HCT116 (cell line): ENCODE measurements at regions not wholly inside any gene's neighbourhood (a gene's known extent, or its start where the extent isn't known, plus 50 kb on each side); places are given as distances from the start of the nearest gene placed in this dataset.
"Not testable (repeated sequence)": the region's sequence is repeated elsewhere in the genome, so short reads cannot be mapped to it uniquely, and the experiment has no call there.

Experiments used
- ATAC-seq: fragments of 200-7000 bp; cut with Tn5 transposase; 2 replicates; pipeline ENCODE4 v1.9.1; 2020; ENCODE audit warnings: mild to moderate bottlenecking, moderate library complexity
- BruUV-seq: library from RNA; stranded (reverse); fragments of 400-500 nt; replicated peaks from 2 replicates; lab custom pipeline; 2021; lab: Mats Ljungman, UMichigan
- CTCF ChIA-PET: fragments of 300-600 bp; sonication (Branson Sonifier 250); formaldehyde crosslinking; loops from one replicate; lab custom pipeline; 2021; ENCODE audit warnings: antibody characterized with exemption; lab: Charles Lee
- POLR2A ChIA-PET: fragments of 300-600, 350-600 bp; sonication (Branson Sonifier 250); formaldehyde crosslinking; loops from one replicate; lab custom pipeline; 2021; ENCODE audit warnings: antibody characterized with exemption; lab: Charles Lee
- RAD21 ChIA-PET, 2 experiments: fragments of 300-600 bp; sonication (Branson Sonifier 250); formaldehyde crosslinking; loops; one replicate each; lab custom pipeline; 2023; ENCODE audit warnings: low total read pairs in 2 of 2; ENCODE audit not compliant: uncharacterized antibody in 2 of 2, unreplicated experiment in 2 of 2, low non-redundant PET in 1 of 2; lab: Charles Lee
- DNase-seq: peaks from one replicate; pipeline ENCODE4 v3.0.0-alpha.2; 2010; ENCODE audit warnings: low read depth, low spot score
- H2AFZ ChIP-seq: fragments of 200-600 bp; shearing (Covaris generic), sonication (generic); 2 replicates; pipeline ENCODE4 v1.6.1; 2017; ENCODE audit warnings: low read depth, mixed run types, mixed read lengths, antibody characterized with exemption, low read length; ENCODE audit not compliant: poor library complexity, severe bottlenecking
- H3K27ac ChIP-seq: 2 replicates; pipeline ENCODE4 v1.5.1; 2012; ENCODE audit warnings: low read depth, low read length
- H3K27me3 ChIP-seq: fragments of 200-600 bp; sonication (generic); 2 replicates; pipeline ENCODE4 v1.6.1; 2016; ENCODE audit warnings: mixed run types, low read length, mixed read lengths; ENCODE audit not compliant: insufficient read depth
- H3K36me3 ChIP-seq, 2 experiments: fragments of 200-500 bp in 1 of 2; fragments of 200-600 bp in 1 of 2; sonication (Bioruptor generic) in 1 of 2; sonication (generic) in 1 of 2; 2 replicates each; pipeline versions ENCODE4 v1.5.1 to v1.6.1; 2014 to 2016; ENCODE audit warnings: low read length in 2 of 2, inconsistent platforms in 1 of 2, mixed read lengths in 1 of 2, mixed run types in 1 of 2; ENCODE audit not compliant: insufficient read depth in 2 of 2, control insufficient read depth in 1 of 2
- H3K4me1 ChIP-seq, 2 experiments: fragments of 200-600 bp in 1 of 2; sonication (generic) in 1 of 2; 2 replicates each; pipeline versions ENCODE4 v1.5.1 to v1.6.1; 2012 to 2017; ENCODE audit warnings: low read length in 2 of 2, inconsistent platforms in 1 of 2, mild to moderate bottlenecking in 1 of 2, mixed read lengths in 1 of 2, mixed run types in 1 of 2, moderate library complexity in 1 of 2; ENCODE audit not compliant: insufficient read depth in 2 of 2, control insufficient read depth in 1 of 2
- H3K4me2 ChIP-seq: fragments of 200-600 bp; sonication (generic); 2 replicates; pipeline ENCODE4 v1.6.1; 2017; ENCODE audit warnings: mixed run types, low read length, mixed read lengths
- H3K4me3 ChIP-seq, 2 experiments: fragments of 200-600 bp in 1 of 2; sonication (generic) in 1 of 2; replicated peaks in 1 of 2; 2 replicates each; pipeline ENCODE4 v1.5.1; 2011 to 2016; ENCODE audit warnings: low read length in 2 of 2, control low read depth in 1 of 2, low read depth in 1 of 2, mild to moderate bottlenecking in 1 of 2, mixed read lengths in 1 of 2, mixed run types in 1 of 2
- H3K79me2 ChIP-seq: fragments of 200-600 bp; sonication (generic); 2 replicates; pipeline ENCODE4 v1.6.1; 2017; ENCODE audit warnings: mild to moderate bottlenecking, mixed run types, low read length, moderate library complexity, mixed read lengths; ENCODE audit not compliant: insufficient read depth
- H3K9ac ChIP-seq: fragments of 200-600 bp; sonication (generic); 2 replicates; pipeline ENCODE4 v1.6.1; 2016; ENCODE audit warnings: low read length, mixed read lengths
- H3K9me2 ChIP-seq: fragments of 200-600 bp; sonication (generic), shearing (Covaris generic); 2 replicates; pipeline ENCODE4 v1.6.1; 2017; ENCODE audit warnings: mixed run types, mild to moderate bottlenecking, moderate library complexity; ENCODE audit not compliant: insufficient read depth
- H3K9me3 ChIP-seq, 2 experiments: fragments of 200-500 bp in 1 of 2; fragments of 200-600 bp in 1 of 2; sonication (Bioruptor generic) in 1 of 2; sonication (generic) in 1 of 2; 2 replicates each; pipeline ENCODE4 v1.6.1; 2014 to 2017; ENCODE audit warnings: low read length in 2 of 2, mixed read lengths in 2 of 2, inconsistent platforms in 1 of 2, low read depth in 1 of 2, mild to moderate bottlenecking in 1 of 2, mixed run types in 1 of 2, moderate library complexity in 1 of 2; ENCODE audit not compliant: control insufficient read depth in 1 of 2, insufficient read depth in 1 of 2
- H4K20me1 ChIP-seq: fragments of 200-600 bp; sonication (generic), shearing (Covaris generic); 2 replicates; pipeline ENCODE4 v1.6.1; 2017; ENCODE audit warnings: mixed run types, mild to moderate bottlenecking, moderate library complexity; ENCODE audit not compliant: insufficient read depth
- ATF3 ChIP-seq: IDR thresholded peaks from 2 replicates; pipeline ENCODE4 v1.6.1; 2012
- CBX3 ChIP-seq: IDR thresholded peaks from 2 replicates; pipeline ENCODE4 v1.6.1; 2012; ENCODE audit warnings: low read depth
- CEBPB ChIP-seq: IDR thresholded peaks from 2 replicates; pipeline ENCODE4 v1.6.1; 2012; ENCODE audit warnings: low read depth
- CTCF ChIP-seq, 3 experiments: fragments of 200-600 bp in 1 of 3; sonication (generic) in 1 of 3; IDR thresholded peaks in 2 of 3; conservative IDR thresholded peaks in 1 of 3; 2 replicates each; pipeline ENCODE4 v1.5.1; 2012 to 2017; ENCODE audit warnings: low read depth in 2 of 3, low read length in 2 of 3, antibody characterized with exemption in 1 of 3, borderline replicate concordance in 1 of 3, control low read depth in 1 of 3, mild to moderate bottlenecking in 1 of 3, mixed read lengths in 1 of 3, mixed run types in 1 of 3, moderate library complexity in 1 of 3; ENCODE audit not compliant: insufficient read depth in 1 of 3
- EZH2 ChIP-seq: fragments of 200-600 bp; sonication (generic); IDR thresholded peaks from 2 replicates; pipeline ENCODE4 v1.6.1; 2017; ENCODE audit warnings: antibody characterized with exemption, mixed run types
- FOSL1 ChIP-seq: IDR thresholded peaks from 2 replicates; pipeline ENCODE4 v1.6.1; 2012; ENCODE audit warnings: low read depth
- POLR2A ChIP-seq: IDR thresholded peaks from 2 replicates; pipeline ENCODE4 v1.7.0; 2011; ENCODE audit warnings: borderline replicate concordance; ENCODE audit not compliant: insufficient read depth, insufficient read length; ENCODE audit errors: extremely low read depth
- POLR2AphosphoS5 ChIP-seq: IDR thresholded peaks from 2 replicates; pipeline ENCODE4 v1.6.1; 2011; ENCODE audit warnings: mild to moderate bottlenecking, low read depth, low read length, moderate library complexity
- REST ChIP-seq: IDR thresholded peaks from 2 replicates; pipeline ENCODE4 v1.6.1; 2012; ENCODE audit warnings: low read depth
- SIN3A ChIP-seq: IDR thresholded peaks from 2 replicates; pipeline ENCODE4 v1.6.1; 2012; ENCODE audit warnings: low read depth
- SP1 ChIP-seq: IDR thresholded peaks from 2 replicates; pipeline ENCODE4 v1.6.1; 2012; ENCODE audit warnings: low read depth
- SRF ChIP-seq: IDR thresholded peaks from 2 replicates; pipeline ENCODE4 v1.6.1; 2012; ENCODE audit warnings: low read depth
- YY1 ChIP-seq: IDR thresholded peaks from 2 replicates; pipeline ENCODE4 v1.6.1; 2011; ENCODE audit warnings: low read length, low read depth, moderate library complexity, mild to moderate bottlenecking; ENCODE audit not compliant: insufficient replicate concordance; ENCODE audit errors: extremely low read depth
- ZBTB33 ChIP-seq: IDR thresholded peaks from 2 replicates; pipeline ENCODE4 v1.6.1; 2011; ENCODE audit warnings: mild to moderate bottlenecking, low read length, moderate library complexity; ENCODE audit not compliant: insufficient replicate concordance; ENCODE audit errors: extremely low read depth
- intact Hi-C: fragments of 100-400 bp; cut with micrococcal nuclease; formaldehyde crosslinking; loops from 2 replicates; pipeline ENCODE4 v1.10.0; 2022

GRCh38 chr2:113813396-113813795 is 57.0 kb upstream of the SLC35F5 start:
- H2AFZ ChIP-seq, H3K4me1 ChIP-seq, H3K9me3 ChIP-seq, POLR2A ChIA-PET, H4K20me1 ChIP-seq, intact Hi-C loops, H3K4me2 ChIP-seq, H3K9ac ChIP-seq, BruUV-seq, ATAC-seq, H3K4me3 ChIP-seq, CTCF ChIA-PET, H3K9me2 ChIP-seq, DNase-seq, H3K36me3 ChIP-seq, H3K27ac ChIP-seq, H3K27me3 ChIP-seq, RAD21 ChIA-PET, H3K79me2 ChIP-seq: not testable (repeated sequence)

- H3K9me3 ChIP-seq: no peaks in the 10 kb centered on the region
- ChIA-PET RAD21 (no interaction called here), POLR2A (no interaction called here), CTCF (no interaction called here)
- no peaks in the 10 kb centered on the region for H4K20me1 ChIP-seq
- H3K9me2 ChIP-seq: no peaks in the 10 kb centered on the region
- ATAC-seq (no peak), DNase-seq (no peak)
- H3K4me1 ChIP-seq: no peaks in the 10 kb centered on the region
- H3K79me2 ChIP-seq: no peaks in the 10 kb centered on the region
- H3K36me3 ChIP-seq: no peaks in the 10 kb centered on the region
- H3K27me3 ChIP-seq: no peaks in the 10 kb centered on the region
- no peak overlapping the region for H3K27ac ChIP-seq
- no peak overlapping the region for H3K4me3 ChIP-seq
- no TSS peak for BruUV-seq
- H3K4me2 ChIP-seq: no peak overlapping the region
- H3K9ac ChIP-seq: no peak overlapping the region
- intact Hi-C loops: no loop called here
- H2AFZ ChIP-seq: no peak overlapping the region
- TF ChIP-seq EZH2: no peak
- TF ChIP-seq ATF3: no peak
- TF ChIP-seq CEBPB: no peak
- TF ChIP-seq REST: no peak
- no peak for TF ChIP-seq CTCF (IDR thresholded peaks at IDR 0.05 in 2 of 3, conservative IDR thresholded peaks at IDR 0.05 in 1 of 3; ENCODE audit: borderline replicate concordance in 1 of 3, insufficient read depth in 1 of 3, low read depth in 2 of 3, low read length in 2 of 3)
- no peak for TF ChIP-seq ZBTB33
- no peak for TF ChIP-seq SRF
- no peak for TF ChIP-seq POLR2A
- TF ChIP-seq YY1: no peak
- no peak for TF ChIP-seq SP1
- no peak for TF ChIP-seq POLR2AphosphoS5
- TF ChIP-seq SIN3A: no peak
- no peak for TF ChIP-seq CBX3
- no peak for TF ChIP-seq FOSL1
These were observed 55.8 kb upstream of the SLC35F5 start for GRCh38 chr2:113812204-113812603.
